D341Med (cell line): ENCODE measurements at regions not wholly inside any gene's neighbourhood (a gene's known extent, or its start where the extent isn't known, plus 50 kb on each side); places are given as distances from the start of the nearest gene placed in this dataset.

ENCODE experiments used
- DNase-seq: peaks from one replicate; pipeline ENCODE4 v3.0.0; 2012; ENCODE audit warnings: low spot score

GRCh38 chr6:90669420-90669819 lies 82.5 kb upstream of the MAP3K7 start:
- DNase-seq, result no peak

- DNase-seq, result no peak
Observed at GRCh38 chr6:90668141-90668540, 81.3 kb upstream of the MAP3K7 start.

- no peak for DNase-seq
Observed at GRCh38 chr6:90663873-90664272, 77.0 kb upstream of the MAP3K7 start.

- DNase-seq, result no peak
Observed at GRCh38 chr6:90663106-90663505, 76.2 kb upstream of the MAP3K7 start.

- no peak for DNase-seq
Observed at GRCh38 chr6:90660931-90661330, 74.1 kb upstream of the MAP3K7 start.

- DNase-seq, result no peak
Observed at GRCh38 chr6:90658497-90658896, 71.6 kb upstream of the MAP3K7 start.

GRCh38 chr6:90656325-90656724 lies 69.5 kb upstream of the MAP3K7 start:
- no peak for DNase-seq

GRCh38 chr6:90654806-90655205 lies 67.9 kb upstream of the MAP3K7 start:
- no peak for DNase-seq

- DNase-seq, result no peak
Observed at GRCh38 chr6:90654166-90654565, 67.3 kb upstream of the MAP3K7 start.

GRCh38 chr6:90653750-90654149 lies 66.9 kb upstream of the MAP3K7 start:
- no peak for DNase-seq

- DNase-seq, result no peak
Observed at GRCh38 chr6:90650041-90650940, 63.4 kb upstream of the MAP3K7 start.

- no peak for DNase-seq
Observed at GRCh38 chr6:90648873-90649272, 62.0 kb upstream of the MAP3K7 start.

GRCh38 chr6:90646940-90647339 lies 60.1 kb upstream of the MAP3K7 start:
- DNase-seq, result no peak

- no peak for DNase-seq
Observed at GRCh38 chr6:90645634-90646033, 58.8 kb upstream of the MAP3K7 start.

GRCh38 chr6:90644492-90644891 lies 57.6 kb upstream of the MAP3K7 start:
- DNase-seq, result no peak

- DNase-seq, result no peak
Observed at GRCh38 chr6:90643381-90643780, 56.5 kb upstream of the MAP3K7 start.

- DNase-seq, result no peak
Observed at GRCh38 chr6:90637320-90637719, 50.4 kb upstream of the MAP3K7 start.
